ENCODE measurements at regions not wholly inside any gene's neighbourhood (a gene's known extent, or its start where the extent isn't known, plus 50 kb on each side); places are given as distances from the start of the nearest gene placed in this dataset.

DNA sequence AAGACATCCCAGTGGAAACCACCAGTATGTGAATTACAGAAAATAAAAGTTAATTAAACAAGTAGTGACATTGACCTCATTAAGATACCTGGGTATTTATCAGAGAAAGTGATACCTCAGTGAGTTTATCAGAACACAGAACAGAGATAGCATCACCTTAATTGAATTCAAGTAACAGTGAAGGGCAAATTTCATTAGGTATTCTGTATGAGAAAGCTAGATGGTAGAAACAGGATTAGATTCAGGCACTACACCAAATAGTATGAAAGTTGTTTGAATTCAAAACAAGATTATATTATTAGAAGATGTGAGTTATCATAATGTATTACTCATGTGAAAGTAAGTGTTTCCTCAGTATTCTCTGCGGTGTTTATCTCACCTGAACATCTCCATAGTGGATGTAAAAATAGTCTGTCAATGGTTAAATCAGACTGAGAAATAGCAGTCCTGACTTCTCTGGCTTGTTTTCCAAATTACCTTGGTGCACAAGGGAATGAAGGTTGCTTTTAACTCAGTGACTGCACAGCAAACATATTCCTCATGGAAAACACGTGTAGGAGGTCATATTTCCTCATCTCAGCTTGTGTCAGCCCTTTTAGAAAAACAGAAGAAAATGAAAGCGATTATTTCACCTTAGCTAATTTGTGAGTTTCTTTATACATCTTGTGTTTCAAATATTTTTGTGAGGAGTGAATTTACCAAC lies 79.9 kb upstream of the PCDH18 start:
- no peak overlapping the region for H3K4me3 ChIP-seq
- intact Hi-C loops (cut with DNase I), result no loop called here
- no peak for TF ChIP-seq POLR2A (IDR thresholded peaks at IDR 0.05)
- TF ChIP-seq POLR2AphosphoS5 (IDR thresholded peaks at IDR 0.05), result no peak
- TF ChIP-seq, protein P1, sequence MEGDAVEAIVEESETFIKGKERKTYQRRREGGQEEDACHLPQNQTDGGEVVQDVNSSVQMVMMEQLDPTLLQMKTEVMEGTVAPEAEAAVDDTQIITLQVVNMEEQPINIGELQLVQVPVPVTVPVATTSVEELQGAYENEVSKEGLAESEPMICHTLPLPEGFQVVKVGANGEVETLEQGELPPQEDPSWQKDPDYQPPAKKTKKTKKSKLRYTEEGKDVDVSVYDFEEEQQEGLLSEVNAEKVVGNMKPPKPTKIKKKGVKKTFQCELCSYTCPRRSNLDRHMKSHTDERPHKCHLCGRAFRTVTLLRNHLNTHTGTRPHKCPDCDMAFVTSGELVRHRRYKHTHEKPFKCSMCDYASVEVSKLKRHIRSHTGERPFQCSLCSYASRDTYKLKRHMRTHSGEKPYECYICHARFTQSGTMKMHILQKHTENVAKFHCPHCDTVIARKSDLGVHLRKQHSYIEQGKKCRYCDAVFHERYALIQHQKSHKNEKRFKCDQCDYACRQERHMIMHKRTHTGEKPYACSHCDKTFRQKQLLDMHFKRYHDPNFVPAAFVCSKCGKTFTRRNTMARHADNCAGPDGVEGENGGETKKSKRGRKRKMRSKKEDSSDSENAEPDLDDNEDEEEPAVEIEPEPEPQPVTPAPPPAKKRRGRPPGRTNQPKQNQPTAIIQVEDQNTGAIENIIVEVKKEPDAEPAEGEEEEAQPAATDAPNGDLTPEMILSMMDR (IDR thresholded peaks at IDR 0.05), result no peak

DNA sequence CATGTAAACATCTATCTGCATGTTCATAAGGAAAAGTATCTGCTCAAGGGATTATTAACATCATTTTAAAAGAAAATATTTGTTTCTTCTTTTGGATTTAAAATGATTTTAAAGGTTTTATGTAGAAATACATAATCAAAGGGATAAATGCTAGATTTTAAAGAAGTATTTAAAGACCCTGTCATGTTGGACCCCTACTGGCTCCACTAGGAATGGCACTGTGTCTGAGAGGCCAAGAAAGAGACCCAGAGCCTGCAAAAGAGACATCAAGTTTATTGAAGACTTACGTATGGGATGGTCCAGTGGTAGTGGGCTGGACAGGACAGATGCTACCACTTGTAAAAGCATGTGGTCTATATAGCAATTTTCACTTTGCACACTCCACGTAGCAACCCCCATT lies 78.7 kb upstream of the PCDH18 start:
- DNase-seq (ENCODE audit: low spot score), result no peak
- Histone ChIP-seq H3K27ac (no peak overlapping the region), H3K9me3 (no peaks in the 10 kb centered on the region), H3K4me1 (replicated peaks) (no peaks in the 10 kb centered on the region), H3K36me3 (no peaks in the 10 kb centered on the region), H3K27me3 (replicated peaks; ENCODE audit: insufficient read depth) (no peaks in the 10 kb centered on the region), H3K4me3 (no peak overlapping the region)
- TF ChIP-seq, protein P1 (IDR thresholded peaks at IDR 0.05), result no peak
- TF ChIP-seq POLR2AphosphoS5 (IDR thresholded peaks at IDR 0.05), result no peak
- TF ChIP-seq POLR2A (IDR thresholded peaks at IDR 0.05), result no peak
- intact Hi-C loops (cut with DNase I), result no loop called here
- WGBS, result 94% methylated on average over 2 of the region's 2 CpGs

More for the DNA sequence above, 79.9 kb upstream of the PCDH18 start:
- no peak overlapping the region for H3K27ac ChIP-seq
- no peaks in the 10 kb centered on the region for H3K9me3 ChIP-seq
- H3K27me3 ChIP-seq (replicated peaks; ENCODE audit: insufficient read depth), result no peaks in the 10 kb centered on the region
- no peaks in the 10 kb centered on the region for H3K4me1 ChIP-seq (replicated peaks)
- no peak for DNase-seq (ENCODE audit: low spot score)
- no peaks in the 10 kb centered on the region for H3K36me3 ChIP-seq
- 43% methylated on average over 3 of the region's 3 CpGs for WGBS

DNA sequence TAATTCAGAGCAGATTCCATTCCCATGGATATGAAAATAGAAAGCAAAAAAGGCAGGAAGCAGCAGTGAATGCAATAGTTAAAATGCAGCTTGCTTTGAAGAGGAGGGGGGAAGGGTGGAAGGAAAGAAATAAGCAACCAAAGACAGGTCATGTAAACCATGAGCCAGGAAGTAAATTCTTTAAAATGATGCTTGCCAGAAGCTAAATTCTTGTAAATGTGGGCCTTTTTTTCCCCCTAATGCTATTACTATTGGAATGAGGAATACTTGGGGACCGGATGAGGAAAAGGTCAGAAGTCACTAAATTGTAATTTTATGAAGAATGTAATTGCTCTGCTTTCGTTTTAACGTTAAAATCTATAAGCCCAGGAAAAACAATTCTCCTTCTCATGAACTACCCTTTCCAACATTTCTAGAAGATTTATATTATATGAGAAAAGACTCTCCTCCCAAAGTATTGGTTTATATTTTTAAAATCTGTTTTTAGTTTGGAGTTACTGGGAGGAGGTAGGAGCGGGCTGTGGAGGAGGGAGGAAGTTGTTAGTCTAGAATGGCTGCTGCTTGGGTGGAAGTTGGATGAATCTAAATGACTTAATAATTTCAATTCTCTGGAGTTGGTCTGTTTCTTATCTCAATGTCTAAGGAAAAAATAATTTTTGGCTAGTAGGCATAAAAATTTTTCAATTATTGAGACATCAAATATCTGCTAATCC lies 77.6 kb upstream of the PCDH18 start:
- no peak for DNase-seq (ENCODE audit: low spot score)
- H3K4me3 ChIP-seq, result peak overlapping the region in 1 of 2 donors; percentile 3
- no peak overlapping the region for H3K27ac ChIP-seq
- H3K4me1 ChIP-seq (replicated peaks), result no peaks in the 10 kb centered on the region
- no peaks in the 10 kb centered on the region for H3K36me3 ChIP-seq
- no peaks in the 10 kb centered on the region for H3K27me3 ChIP-seq (replicated peaks; ENCODE audit: insufficient read depth)
- no peaks in the 10 kb centered on the region for H3K9me3 ChIP-seq
- TF ChIP-seq POLR2AphosphoS5 (IDR thresholded peaks at IDR 0.05) (no peak), POLR2A (IDR thresholded peaks at IDR 0.05) (no peak)
- TF ChIP-seq, protein P1 (IDR thresholded peaks at IDR 0.05), result no peak
- intact Hi-C loops (cut with DNase I), result no loop called here
- 43% methylated on average over 4 of the region's 4 CpGs for WGBS

DNA sequence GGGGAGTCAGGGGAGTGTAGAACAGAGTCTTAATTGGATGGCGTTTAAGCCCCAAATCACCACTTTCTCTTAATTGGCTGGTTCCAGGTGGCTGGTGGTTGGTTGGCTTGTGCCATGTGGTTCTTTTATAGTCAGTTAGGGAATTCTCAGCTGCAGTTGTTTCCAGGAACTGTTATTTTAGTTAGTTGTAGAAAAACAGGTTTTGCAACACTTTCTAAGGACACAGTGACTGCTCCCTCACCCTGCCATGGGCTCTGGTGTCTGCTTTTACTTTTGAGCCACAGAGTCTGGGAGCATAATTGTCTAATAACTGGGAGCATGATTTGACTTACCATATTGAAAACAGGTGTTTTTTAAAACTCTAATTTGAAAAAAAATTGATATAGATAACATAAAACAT lies 75.8 kb upstream of the PCDH18 start:
- Histone ChIP-seq H3K9me3 (no peaks in the 10 kb centered on the region), H3K27ac (no peak overlapping the region), H3K4me3 (no peak overlapping the region), H3K4me1 (replicated peaks) (no peaks in the 10 kb centered on the region), H3K36me3 (no peaks in the 10 kb centered on the region), H3K27me3 (replicated peaks; ENCODE audit: insufficient read depth) (no peaks in the 10 kb centered on the region)
- intact Hi-C loops (cut with DNase I), result no loop called here
- TF ChIP-seq POLR2AphosphoS5 (IDR thresholded peaks at IDR 0.05) (no peak), POLR2A (IDR thresholded peaks at IDR 0.05) (no peak)
- TF ChIP-seq, protein P1 (IDR thresholded peaks at IDR 0.05), result no peak
- WGBS, result 82% methylated on average over 1 of the region's 1 CpG
- DNase-seq (ENCODE audit: low spot score), result no peak

DNA sequence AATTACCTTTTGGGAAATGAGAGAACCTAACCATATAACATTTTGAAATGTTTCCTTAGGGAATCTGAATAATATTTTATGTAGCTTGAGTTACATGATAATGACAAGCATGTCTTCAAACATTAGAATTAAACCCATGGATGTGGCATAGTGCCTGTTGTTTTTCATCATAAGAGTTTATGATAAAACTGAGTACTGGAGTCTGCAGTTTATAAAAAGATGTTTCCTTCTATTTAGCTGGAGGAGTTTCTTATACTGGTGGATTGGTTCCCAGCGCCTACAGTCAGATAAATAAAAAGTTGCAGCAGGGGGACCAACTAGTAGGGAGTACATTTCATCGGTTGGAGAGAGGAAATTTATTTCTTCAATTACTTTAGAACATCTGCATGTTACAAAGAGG lies 70.1 kb upstream of the PCDH18 start:
- no peaks in the 10 kb centered on the region for H3K4me1 ChIP-seq (replicated peaks)
- H3K27ac ChIP-seq, result no peak overlapping the region
- intact Hi-C loops (cut with DNase I), result no loop called here
- no peak overlapping the region for H3K4me3 ChIP-seq
- 71% methylated on average over 2 of the region's 2 CpGs for WGBS
- no peaks in the 10 kb centered on the region for H3K9me3 ChIP-seq
- H3K27me3 ChIP-seq (replicated peaks; ENCODE audit: insufficient read depth), result no peaks in the 10 kb centered on the region
- no peak for DNase-seq (ENCODE audit: low spot score)
- TF ChIP-seq, protein P1 (IDR thresholded peaks at IDR 0.05), result no peak
- no peak for TF ChIP-seq POLR2A (IDR thresholded peaks at IDR 0.05)
- TF ChIP-seq POLR2AphosphoS5 (IDR thresholded peaks at IDR 0.05), result no peak
- H3K36me3 ChIP-seq, result no peaks in the 10 kb centered on the region
